Activated CD4-positive, alpha-beta memory T cell treated with anti-CD3 and anti-CD28 coated beads, Interleukin-2, amount 10 ng/mL, durations not matched to agents 7 days and 5 days (primary cell): ENCODE measurements at regions not wholly inside any gene's neighbourhood (a gene's known extent, or its start where the extent isn't known, plus 50 kb on each side); places are given as distances from the start of the nearest gene placed in this dataset.

ENCODE experiments used
- CTCF ChIA-PET: fragments of 350-600 bp; sonication (Branson Sonifier 250); formaldehyde crosslinking; loops from one replicate; lab custom pipeline; 2021; ENCODE audit warnings: antibody characterized with exemption, inconsistent platforms; lab: Charles Lee
- POLR2A ChIA-PET: fragments of 350-600 bp; sonication (Branson Sonifier 250); formaldehyde crosslinking; loops from one replicate; lab custom pipeline; 2021; ENCODE audit warnings: antibody characterized with exemption; lab: Charles Lee
- DNase-seq: peaks from one replicate; pipeline ENCODE4 v3.0.0-alpha.2; 2020
- H3K27ac Mint-ChIP-seq: one replicate; pipeline ENCODE4 v1.8.0; 2021; ENCODE audit warnings: mild to moderate bottlenecking, mixed read lengths
- H3K27me3 Mint-ChIP-seq: one replicate; pipeline ENCODE4 v1.8.0; 2021; ENCODE audit warnings: mixed read lengths
- H3K36me3 Mint-ChIP-seq: one replicate; pipeline ENCODE4 v1.8.0; 2021; ENCODE audit warnings: low read depth, mixed read lengths
- H3K4me1 Mint-ChIP-seq: one replicate; pipeline ENCODE4 v1.8.0; 2021; ENCODE audit warnings: mixed read lengths
- H3K4me3 Mint-ChIP-seq: one replicate; pipeline ENCODE4 v1.8.0; 2021; ENCODE audit warnings: mild to moderate bottlenecking, mixed read lengths
- H3K9me3 Mint-ChIP-seq: one replicate; pipeline ENCODE4 v1.8.0; 2021; ENCODE audit warnings: mixed read lengths

GRCh38 chr5:2047341-2047927 lies 164.7 kb upstream of the IRX4 start:
- Mint-ChIP-seq H3K36me3 (no peaks in the 10 kb centered on the region), H3K4me3 (no peak overlapping the region)
- no peak for DNase-seq

GRCh38 chr5:2044041-2044440 lies 161.3 kb upstream of the IRX4 start:
- CTCF ChIA-PET: no interaction called here
- H3K4me3 Mint-ChIP-seq: no peak overlapping the region
- H3K27me3 Mint-ChIP-seq: peaks cover 2% of the 10 kb centered on the region
- H3K9me3 Mint-ChIP-seq: peaks cover 3% of the 10 kb centered on the region
- no peak for DNase-seq
- no peak overlapping the region for H3K27ac Mint-ChIP-seq
- no peaks in the 10 kb centered on the region for H3K36me3 Mint-ChIP-seq
- POLR2A ChIA-PET: no interaction called here
- no peaks in the 10 kb centered on the region for H3K4me1 Mint-ChIP-seq

More at GRCh38 chr5:2047341-2047927, 164.7 kb upstream of the IRX4 start:
- ChIA-PET POLR2A (no interaction called here), CTCF (no interaction called here)
- Mint-ChIP-seq H3K27me3 (peaks cover 4% of the 10 kb centered on the region), H3K27ac (no peak overlapping the region), H3K9me3 (peaks cover 3% of the 10 kb centered on the region), H3K4me1 (no peaks in the 10 kb centered on the region)

GRCh38 chr5:2039180-2039531 lies 156.4 kb upstream of the IRX4 start:
- Mint-ChIP-seq H3K4me3 (peak overlapping the region; percentile 26), H3K27me3 (peaks cover 13% of the 10 kb centered on the region), H3K36me3 (no peaks in the 10 kb centered on the region), H3K27ac (no peak overlapping the region), H3K9me3 (no peaks in the 10 kb centered on the region), H3K4me1 (no peaks in the 10 kb centered on the region)
- CTCF ChIA-PET: interaction anchor here (1.2 to 1.3 kb wide), 2 partner anchors 10 to 276 kb away, joined by 3 to 4 read pairs; no protein-coding TSS in a partner anchor
- POLR2A ChIA-PET: no interaction called here
- DNase-seq: no peak

GRCh38 chr5:2038321-2039179 lies 155.8 kb upstream of the IRX4 start:
- Mint-ChIP-seq H3K9me3 (no peaks in the 10 kb centered on the region), H3K27me3 (peaks cover 13% of the 10 kb centered on the region), H3K4me1 (no peaks in the 10 kb centered on the region), H3K27ac (no peak overlapping the region), H3K36me3 (no peaks in the 10 kb centered on the region), H3K4me3 (peak overlapping the region; percentile 27)
- CTCF ChIA-PET: interaction anchor here (1.2 to 1.3 kb wide), 2 partner anchors 11 to 275 kb away, joined by 3 to 4 read pairs; no protein-coding TSS in a partner anchor
- DNase-seq: peak; percentile 62
- POLR2A ChIA-PET: no interaction called here

GRCh38 chr5:2036885-2037284 lies 154.2 kb upstream of the IRX4 start:
- Mint-ChIP-seq H3K27me3 (peaks cover 21% of the 10 kb centered on the region), H3K4me1 (no peaks in the 10 kb centered on the region), H3K36me3 (no peaks in the 10 kb centered on the region), H3K27ac (no peak overlapping the region), H3K4me3 (no peak overlapping the region), H3K9me3 (no peaks in the 10 kb centered on the region)
- no peak for DNase-seq
- POLR2A ChIA-PET: no interaction called here
- CTCF ChIA-PET: no interaction called here

GRCh38 chr5:2032432-2032831 lies 149.7 kb upstream of the IRX4 start:
- Mint-ChIP-seq H3K27me3 (peaks cover 17% of the 10 kb centered on the region), H3K4me1 (no peaks in the 10 kb centered on the region), H3K27ac (no peak overlapping the region), H3K4me3 (no peak overlapping the region), H3K36me3 (no peaks in the 10 kb centered on the region), H3K9me3 (no peaks in the 10 kb centered on the region)
- DNase-seq: no peak
- ChIA-PET CTCF (no interaction called here), POLR2A (no interaction called here)

- H3K36me3 Mint-ChIP-seq: no peaks in the 10 kb centered on the region
- CTCF ChIA-PET: no interaction called here
- peaks cover 10% of the 10 kb centered on the region for H3K27me3 Mint-ChIP-seq
- H3K4me1 Mint-ChIP-seq: no peaks in the 10 kb centered on the region
- H3K4me3 Mint-ChIP-seq: no peak overlapping the region
- POLR2A ChIA-PET: no interaction called here
- H3K27ac Mint-ChIP-seq: no peak overlapping the region
- no peak for DNase-seq
- H3K9me3 Mint-ChIP-seq: no peaks in the 10 kb centered on the region
These were observed 148.9 kb upstream of the IRX4 start for GRCh38 chr5:2031581-2031980.

- no peaks in the 10 kb centered on the region for H3K36me3 Mint-ChIP-seq
- no peaks in the 10 kb centered on the region for H3K4me1 Mint-ChIP-seq
- H3K27me3 Mint-ChIP-seq: peaks cover 12% of the 10 kb centered on the region
- ChIA-PET POLR2A (no interaction called here), CTCF (no interaction called here)
- H3K27ac Mint-ChIP-seq: no peak overlapping the region
- no peaks in the 10 kb centered on the region for H3K9me3 Mint-ChIP-seq
- DNase-seq: no peak
- H3K4me3 Mint-ChIP-seq: no peak overlapping the region
These were observed 147.4 kb upstream of the IRX4 start for GRCh38 chr5:2030131-2030530.

GRCh38 chr5:2029206-2029605 lies 146.5 kb upstream of the IRX4 start:
- CTCF ChIA-PET: no interaction called here
- Mint-ChIP-seq H3K27me3 (peaks cover 15% of the 10 kb centered on the region), H3K4me3 (no peak overlapping the region), H3K27ac (no peak overlapping the region), H3K9me3 (no peaks in the 10 kb centered on the region), H3K36me3 (no peaks in the 10 kb centered on the region), H3K4me1 (no peaks in the 10 kb centered on the region)
- POLR2A ChIA-PET: no interaction called here
- no peak for DNase-seq

- DNase-seq: no peak
- Mint-ChIP-seq H3K27me3 (peaks cover 16% of the 10 kb centered on the region), H3K4me1 (no peaks in the 10 kb centered on the region), H3K9me3 (no peaks in the 10 kb centered on the region), H3K27ac (no peak overlapping the region), H3K36me3 (no peaks in the 10 kb centered on the region), H3K4me3 (no peak overlapping the region)
- ChIA-PET CTCF (no interaction called here), POLR2A (no interaction called here)
These were observed 145.1 kb upstream of the IRX4 start for GRCh38 chr5:2027790-2028189.

GRCh38 chr5:2024986-2025721 lies 142.4 kb upstream of the IRX4 start:
- DNase-seq: no peak
- Mint-ChIP-seq H3K27me3 (peaks cover 17% of the 10 kb centered on the region), H3K4me3 (no peak overlapping the region), H3K4me1 (no peaks in the 10 kb centered on the region), H3K27ac (no peak overlapping the region), H3K9me3 (no peaks in the 10 kb centered on the region), H3K36me3 (no peaks in the 10 kb centered on the region)
- POLR2A ChIA-PET: no interaction called here
- CTCF ChIA-PET: interaction anchor here (1.0 kb wide), 1 partner anchor 17 kb away, joined by 3 read pairs; no protein-coding TSS in a partner anchor

GRCh38 chr5:2023196-2023595 lies 140.5 kb upstream of the IRX4 start:
- no peak for DNase-seq
- H3K4me3 Mint-ChIP-seq: no peak overlapping the region
- H3K27ac Mint-ChIP-seq: no peak overlapping the region
- peaks cover 17% of the 10 kb centered on the region for H3K27me3 Mint-ChIP-seq
- H3K4me1 Mint-ChIP-seq: no peaks in the 10 kb centered on the region
- CTCF ChIA-PET: no interaction called here
- no peaks in the 10 kb centered on the region for H3K9me3 Mint-ChIP-seq
- POLR2A ChIA-PET: no interaction called here
- no peaks in the 10 kb centered on the region for H3K36me3 Mint-ChIP-seq

GRCh38 chr5:2022436-2022835 lies 139.7 kb upstream of the IRX4 start:
- no peaks in the 10 kb centered on the region for H3K9me3 Mint-ChIP-seq
- POLR2A ChIA-PET: no interaction called here

More at GRCh38 chr5:2022436-2022835, 139.7 kb upstream of the IRX4 start:
- no peak for DNase-seq
- Mint-ChIP-seq H3K4me1 (no peaks in the 10 kb centered on the region), H3K4me3 (no peak overlapping the region), H3K36me3 (no peaks in the 10 kb centered on the region), H3K27me3 (peaks cover 17% of the 10 kb centered on the region), H3K27ac (no peak overlapping the region)
- CTCF ChIA-PET: no interaction called here
